ENCODE measurements at regions not wholly inside any gene's neighbourhood (a gene's known extent, or its start where the extent isn't known, plus 50 kb on each side); places are given as distances from the start of the nearest gene placed in this dataset.

GRCh38 chr6:84528201-84528600 is 236.2 kb downstream of the TBX18 start:
- FAIRE-seq (no peak), DNase-seq (ENCODE audit: low spot score in 2 of 2) (no peak)

DNA sequence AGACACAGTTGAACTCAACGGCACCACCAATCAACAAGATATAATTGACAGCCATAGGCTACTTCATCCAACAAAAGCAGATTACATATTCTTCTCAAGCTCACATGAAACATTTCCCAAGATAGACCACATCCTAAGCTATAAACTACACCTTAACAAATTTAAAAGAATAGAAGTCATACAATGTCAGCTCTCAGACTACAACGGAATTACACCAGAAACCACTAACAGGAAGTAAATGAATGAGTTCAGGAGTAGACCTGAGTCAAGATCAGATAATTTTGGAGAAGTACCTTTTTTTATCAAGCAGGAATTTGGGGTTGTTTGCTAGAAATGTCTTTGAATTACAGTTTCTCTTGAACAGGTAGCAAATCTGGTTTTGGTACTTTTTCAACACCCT is 237.8 kb downstream of the TBX18 start:
- no peak for DNase-seq (ENCODE audit: low spot score in 2 of 2)
- no peak for FAIRE-seq

- DNase-seq (ENCODE audit: low spot score in 2 of 2), result no peak
- FAIRE-seq, result no peak
Observed at GRCh38 chr6:84525907-84526306, 238.5 kb downstream of the TBX18 start.

DNA sequence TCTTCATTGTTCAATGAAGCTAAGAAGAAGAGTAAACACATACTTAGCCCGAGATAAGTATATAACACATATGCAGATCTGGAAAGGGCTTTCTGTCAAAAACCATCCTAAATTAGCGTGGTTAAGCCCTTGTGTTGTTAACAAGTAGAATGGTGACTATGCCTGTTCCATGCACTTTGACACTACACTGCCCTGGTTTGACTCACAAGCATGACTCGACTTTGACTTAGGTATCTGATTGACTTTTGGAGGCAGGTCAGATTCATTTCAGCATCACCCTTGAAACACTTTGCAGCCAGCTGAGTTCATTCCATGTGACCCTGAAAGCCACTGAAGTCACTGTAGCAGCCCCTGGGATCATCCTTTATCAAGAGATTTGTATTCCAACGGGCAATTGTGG is 239.8 kb downstream of the TBX18 start:
- no peak for FAIRE-seq
- no peak for DNase-seq (ENCODE audit: low spot score in 2 of 2)

- DNase-seq (ENCODE audit: low spot score in 2 of 2) (no peak), FAIRE-seq (no peak)
Observed at GRCh38 chr6:84522135-84522549, 242.3 kb downstream of the TBX18 start.

GRCh38 chr6:84521511-84521910 is 242.9 kb downstream of the TBX18 start:
- no peak for DNase-seq (ENCODE audit: low spot score in 2 of 2)
- no peak for FAIRE-seq

GRCh38 chr6:84517741-84518530 is 246.5 kb downstream of the TBX18 start:
- FAIRE-seq (no peak), DNase-seq (ENCODE audit: low spot score in 2 of 2) (no peak)

- DNase-seq (ENCODE audit: low spot score in 2 of 2) (no peak), FAIRE-seq (no peak)
Observed at GRCh38 chr6:84516154-84516553, 248.2 kb downstream of the TBX18 start.

- no peak for FAIRE-seq
- no peak for DNase-seq (ENCODE audit: low spot score in 2 of 2)
Observed at GRCh38 chr6:84515067-84515466, 249.3 kb downstream of the TBX18 start.

GRCh38 chr6:84514089-84514971 is 250.1 kb downstream of the TBX18 start:
- FAIRE-seq, result no peak
- DNase-seq (ENCODE audit: low spot score in 2 of 2), result no peak

DNA sequence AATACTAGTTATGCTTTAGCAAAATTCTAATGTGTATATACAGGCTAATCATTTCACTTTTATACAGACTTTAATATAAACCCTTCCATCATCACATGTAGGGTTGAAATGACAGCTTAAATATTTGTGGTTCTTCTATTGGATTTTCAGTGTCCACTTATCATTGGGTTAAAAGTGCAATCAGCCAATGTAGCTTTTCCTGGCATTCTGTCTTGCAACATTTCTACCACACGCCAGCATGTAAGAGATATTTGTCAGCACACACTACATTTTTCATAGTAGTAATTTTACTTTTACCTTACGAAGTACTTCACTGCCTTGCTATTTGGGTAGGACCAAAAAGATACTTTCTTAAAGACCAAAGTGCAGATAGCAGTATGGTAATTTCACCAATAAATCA is 252.0 kb downstream of the TBX18 start:
- FAIRE-seq (no peak), DNase-seq (ENCODE audit: low spot score in 2 of 2) (no peak)

DNA sequence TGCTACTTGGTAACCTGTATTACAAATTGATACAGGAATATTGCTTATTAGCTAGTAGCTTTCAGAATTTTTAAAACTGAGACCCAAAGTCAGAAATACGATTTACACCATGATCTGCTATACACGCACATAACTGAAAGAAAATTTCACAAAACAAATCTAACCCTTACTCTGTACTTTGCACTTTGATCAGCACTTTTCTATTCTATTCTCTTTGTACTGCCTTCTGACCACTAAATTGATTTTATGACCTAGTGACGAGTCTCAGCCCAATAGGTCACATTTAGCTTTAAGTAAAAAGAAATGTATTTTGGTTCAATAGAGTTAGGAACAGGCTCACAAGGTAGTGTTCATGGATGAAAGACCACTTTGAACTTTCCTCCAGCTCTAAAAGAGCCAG is 252.5 kb downstream of the TBX18 start:
- FAIRE-seq (no peak), DNase-seq (ENCODE audit: low spot score in 2 of 2) (no peak)

GRCh38 chr6:84508981-84509380 is 255.4 kb downstream of the TBX18 start:
- DNase-seq (ENCODE audit: low spot score in 2 of 2) (no peak), FAIRE-seq (no peak)

GRCh38 chr6:84508334-84508733 is 256.1 kb downstream of the TBX18 start:
- FAIRE-seq, result no peak

GRCh38 chr6:84504025-84504424 is 260.4 kb downstream of the TBX18 start:
- FAIRE-seq (no peak), DNase-seq (ENCODE audit: low spot score in 2 of 2) (no peak)

More at GRCh38 chr6:84508334-84508733, 256.1 kb downstream of the TBX18 start:
- no peak for DNase-seq (ENCODE audit: low spot score in 2 of 2)

- DNase-seq (ENCODE audit: low spot score in 2 of 2) (no peak), FAIRE-seq (no peak)
Observed at GRCh38 chr6:84501315-84501714, 263.1 kb downstream of the TBX18 start.

DNA sequence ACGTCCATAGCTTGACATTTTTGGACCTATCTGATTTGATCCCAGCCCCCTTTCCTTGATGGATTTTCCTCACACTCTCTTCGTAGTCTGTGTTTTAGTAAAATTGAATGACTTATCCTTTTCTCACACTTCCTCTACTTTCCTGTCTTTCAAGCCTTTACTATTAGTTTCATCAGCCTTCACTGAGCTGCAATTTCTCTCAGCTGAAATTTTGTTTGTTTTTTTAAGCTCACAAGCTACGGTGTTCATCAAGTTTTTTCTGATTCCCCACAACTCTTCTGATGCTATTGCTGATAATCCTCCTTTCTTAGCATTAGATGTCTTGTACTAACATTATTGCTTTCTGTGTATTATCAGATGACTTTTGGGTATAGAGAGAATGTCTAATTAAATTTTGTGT is 263.7 kb downstream of the TBX18 start:
- FAIRE-seq, result no peak
- DNase-seq (ENCODE audit: low spot score in 2 of 2), result no peak

GRCh38 chr6:84498905-84499304 is 265.5 kb downstream of the TBX18 start:
- no peak for DNase-seq (ENCODE audit: low spot score in 2 of 2)
- no peak for FAIRE-seq

- no peak for FAIRE-seq
- DNase-seq (ENCODE audit: low spot score in 2 of 2), result no peak
Observed at GRCh38 chr6:84492241-84493165, 265.1 kb upstream of the CEP162 start.

DNA sequence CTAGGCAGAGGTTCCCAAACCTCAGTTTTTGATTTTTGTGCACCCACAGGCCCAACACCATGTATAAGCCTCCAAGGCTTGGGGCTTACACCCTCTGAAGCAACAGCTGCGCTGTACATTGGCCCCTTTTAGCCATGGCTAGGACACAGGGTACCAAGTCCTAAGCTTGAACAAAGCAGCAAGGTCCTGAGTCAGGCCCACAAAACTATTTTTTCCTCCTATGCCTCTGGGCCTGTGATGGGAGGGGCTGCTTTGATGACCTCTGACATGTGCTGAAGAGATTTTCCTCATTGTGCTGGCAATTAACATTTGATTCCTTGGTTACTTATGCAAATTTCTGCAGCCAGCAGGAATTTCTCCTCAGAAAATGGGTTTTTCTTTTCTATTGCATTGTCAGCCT is 262.2 kb upstream of the CEP162 start:
- FAIRE-seq, result no peak

DNA sequence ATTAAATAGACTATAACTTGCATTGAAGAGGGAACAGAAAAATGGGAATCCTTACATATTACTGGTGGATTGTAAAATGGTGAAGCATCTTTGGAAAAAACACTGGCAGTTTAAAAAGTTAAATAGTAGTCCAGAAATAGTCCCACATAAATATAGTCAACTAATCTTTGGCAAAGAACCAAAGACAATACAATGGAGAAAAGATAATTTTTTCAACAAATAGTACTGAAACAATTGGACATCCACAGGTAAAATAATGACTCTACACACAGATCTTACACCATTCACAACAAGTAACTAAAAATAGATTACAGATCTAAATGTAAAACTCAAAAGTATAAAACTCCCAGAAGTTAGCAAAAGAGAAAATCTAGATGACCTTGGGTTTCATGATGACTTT is 259.1 kb upstream of the CEP162 start:
- FAIRE-seq, result no peak
- DNase-seq (ENCODE audit: low spot score in 2 of 2), result no peak

More for the DNA sequence above, 262.2 kb upstream of the CEP162 start:
- no peak for DNase-seq (ENCODE audit: low spot score in 2 of 2)

Measured in frontal cortex (tissue), 3 donors.